HG03558 (cell line): ENCODE measurements at regions not wholly inside any gene's neighbourhood (a gene's known extent, or its start where the extent isn't known, plus 50 kb on each side); places are given as distances from the start of the nearest gene placed in this dataset.
"Not testable (repeated sequence)": the region's sequence is repeated elsewhere in the genome, so short reads cannot be mapped to it uniquely, and the experiment has no call there.

Experiments used
- ATAC-seq: cut with Tn5 transposase; IDR thresholded peaks from one replicate; pipeline ENCODE4 v1.9.1; 2021; ENCODE audit warnings: moderate number of reproducible peaks; ENCODE audit not compliant: unreplicated experiment; ENCODE audit errors: extremely low read depth

GRCh38 chr6:99668036-99668705 lies 61.5 kb downstream of the PRDM13 start:
- no peak for ATAC-seq

- no peak for ATAC-seq
Observed at GRCh38 chr6:99689916-99690685, 83.5 kb downstream of the PRDM13 start.

- not testable (repeated sequence) for ATAC-seq
Observed at GRCh38 chr6:99702287-99702686, 95.7 kb downstream of the PRDM13 start.

- no peak for ATAC-seq
Observed at GRCh38 chr6:99709062-99709461, 102.4 kb downstream of the PRDM13 start.

GRCh38 chr6:99711302-99711701 lies 104.7 kb downstream of the PRDM13 start:
- no peak for ATAC-seq

GRCh38 chr6:99711925-99712324 lies 105.3 kb downstream of the PRDM13 start:
- no peak for ATAC-seq

GRCh38 chr6:99712519-99712918 lies 105.9 kb downstream of the PRDM13 start:
- no peak for ATAC-seq

GRCh38 chr6:99722043-99722442 lies 115.4 kb downstream of the PRDM13 start:
- ATAC-seq = not testable (repeated sequence)

- ATAC-seq = not testable (repeated sequence)
Observed at GRCh38 chr6:99730237-99730636, 123.6 kb downstream of the PRDM13 start.

GRCh38 chr6:99736302-99736701 lies 129.7 kb downstream of the PRDM13 start:
- ATAC-seq = no peak

- no peak for ATAC-seq
Observed at GRCh38 chr6:99739526-99739925, 132.9 kb downstream of the PRDM13 start.

- no peak for ATAC-seq
Observed at GRCh38 chr6:99741092-99741491, 134.5 kb downstream of the PRDM13 start.

- no peak for ATAC-seq
Observed at GRCh38 chr6:99743647-99744046, 137.0 kb downstream of the PRDM13 start.

- no peak for ATAC-seq
Observed at GRCh38 chr6:99745651-99746050, 139.0 kb downstream of the PRDM13 start.

- peak; percentile 82 for ATAC-seq
Observed at GRCh38 chr6:99746261-99746895, 139.7 kb downstream of the PRDM13 start.

- no peak for ATAC-seq
Observed at GRCh38 chr6:99761711-99762110, 155.1 kb downstream of the PRDM13 start.

GRCh38 chr6:99768166-99768565 lies 161.5 kb downstream of the PRDM13 start:
- no peak for ATAC-seq

GRCh38 chr6:99779631-99780555 lies 173.3 kb downstream of the PRDM13 start:
- no peak for ATAC-seq

- no peak for ATAC-seq
Observed at GRCh38 chr6:99780556-99780885, 173.9 kb downstream of the PRDM13 start.

- ATAC-seq = no peak
Observed at GRCh38 chr6:99789767-99790166, 183.1 kb downstream of the PRDM13 start.
